ENCODE measurements at regions not wholly inside any gene's neighbourhood (a gene's known extent, or its start where the extent isn't known, plus 50 kb on each side); places are given as distances from the start of the nearest gene placed in this dataset.

DNA sequence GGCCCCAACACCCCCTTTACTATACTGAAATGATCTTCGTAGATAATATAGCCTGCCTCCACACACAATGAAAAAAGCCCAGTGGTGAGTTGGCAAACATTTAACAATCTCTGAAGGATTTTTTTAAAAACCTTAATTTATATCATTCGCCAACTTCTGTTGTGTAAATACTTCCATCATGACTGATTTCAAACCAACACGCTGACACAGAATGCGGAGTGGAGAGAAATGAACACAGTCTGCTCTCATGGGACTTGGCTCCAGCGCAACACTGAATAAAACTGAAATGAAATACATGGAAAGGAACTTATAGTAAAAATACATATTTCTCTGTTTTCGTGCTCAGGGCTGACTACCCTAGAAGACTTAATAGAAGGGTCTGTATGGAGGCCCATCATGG is 61.3 kb upstream of the WNT11 start:
- H3K36me3 ChIP-seq, result no peaks in the 10 kb centered on the region
- no peak overlapping the region for H3K4me3 ChIP-seq (ENCODE audit: low read depth, low read length)
- DNase-seq, result no peak
- no peak overlapping the region for H3K27ac ChIP-seq
- H3K9me3 ChIP-seq (ENCODE audit: severe bottlenecking), result no peaks in the 10 kb centered on the region
- H3K27me3 ChIP-seq (ENCODE audit: insufficient read depth, low read depth, severe bottlenecking), result no peaks in the 10 kb centered on the region
- TF ChIP-seq, protein P1, sequence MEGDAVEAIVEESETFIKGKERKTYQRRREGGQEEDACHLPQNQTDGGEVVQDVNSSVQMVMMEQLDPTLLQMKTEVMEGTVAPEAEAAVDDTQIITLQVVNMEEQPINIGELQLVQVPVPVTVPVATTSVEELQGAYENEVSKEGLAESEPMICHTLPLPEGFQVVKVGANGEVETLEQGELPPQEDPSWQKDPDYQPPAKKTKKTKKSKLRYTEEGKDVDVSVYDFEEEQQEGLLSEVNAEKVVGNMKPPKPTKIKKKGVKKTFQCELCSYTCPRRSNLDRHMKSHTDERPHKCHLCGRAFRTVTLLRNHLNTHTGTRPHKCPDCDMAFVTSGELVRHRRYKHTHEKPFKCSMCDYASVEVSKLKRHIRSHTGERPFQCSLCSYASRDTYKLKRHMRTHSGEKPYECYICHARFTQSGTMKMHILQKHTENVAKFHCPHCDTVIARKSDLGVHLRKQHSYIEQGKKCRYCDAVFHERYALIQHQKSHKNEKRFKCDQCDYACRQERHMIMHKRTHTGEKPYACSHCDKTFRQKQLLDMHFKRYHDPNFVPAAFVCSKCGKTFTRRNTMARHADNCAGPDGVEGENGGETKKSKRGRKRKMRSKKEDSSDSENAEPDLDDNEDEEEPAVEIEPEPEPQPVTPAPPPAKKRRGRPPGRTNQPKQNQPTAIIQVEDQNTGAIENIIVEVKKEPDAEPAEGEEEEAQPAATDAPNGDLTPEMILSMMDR (IDR thresholded peaks at IDR 0.05; ENCODE audit: low read depth, low read length), result no peak

DNA sequence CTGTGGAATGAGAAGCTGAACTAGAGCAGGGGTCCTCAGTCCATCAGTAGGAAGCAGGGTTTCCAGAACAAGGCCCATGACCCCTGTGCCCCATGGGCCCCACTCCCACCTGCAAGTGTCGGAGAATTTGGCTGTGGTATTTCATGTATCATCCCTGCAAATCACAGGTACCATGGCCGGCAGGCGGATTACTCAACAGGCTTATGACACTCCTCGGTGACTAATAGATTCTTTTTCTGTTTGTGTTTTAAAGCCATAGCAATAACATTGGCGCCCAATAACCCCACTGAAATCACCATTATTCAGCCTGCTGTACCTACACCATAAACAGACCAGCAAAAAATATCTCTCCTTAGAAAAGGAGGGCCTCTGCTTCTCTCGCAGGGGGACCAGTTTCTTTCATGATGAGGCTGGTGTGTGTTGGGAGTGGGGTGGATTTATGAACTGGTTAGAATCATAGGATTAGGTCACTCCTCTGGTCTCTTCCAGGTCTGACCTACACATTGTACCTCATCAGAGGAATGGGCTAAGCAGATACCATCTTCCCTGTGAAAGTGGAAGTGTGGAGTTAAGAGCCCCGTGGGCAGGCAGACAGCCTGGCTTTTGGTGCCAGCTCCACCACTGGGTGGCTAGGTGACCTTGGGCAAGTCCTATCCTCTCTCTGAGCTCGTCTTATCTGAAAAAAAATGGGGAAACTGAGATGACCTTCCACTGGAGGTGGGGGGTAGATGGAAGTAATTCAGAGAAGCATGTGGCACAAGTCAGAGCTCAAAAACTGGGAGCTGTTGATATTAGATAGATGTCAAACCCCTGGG is 60.2 kb upstream of the WNT11 start:
- H3K4me3 ChIP-seq (ENCODE audit: low read depth, low read length), result no peak overlapping the region
- H3K36me3 ChIP-seq, result no peaks in the 10 kb centered on the region
- no peak for DNase-seq
- no peaks in the 10 kb centered on the region for H3K9me3 ChIP-seq (ENCODE audit: severe bottlenecking)
- no peaks in the 10 kb centered on the region for H3K27me3 ChIP-seq (ENCODE audit: insufficient read depth, low read depth, severe bottlenecking)
- no peak overlapping the region for H3K27ac ChIP-seq
- TF ChIP-seq, protein P1 (IDR thresholded peaks at IDR 0.05; ENCODE audit: low read depth, low read length), result no peak

DNA sequence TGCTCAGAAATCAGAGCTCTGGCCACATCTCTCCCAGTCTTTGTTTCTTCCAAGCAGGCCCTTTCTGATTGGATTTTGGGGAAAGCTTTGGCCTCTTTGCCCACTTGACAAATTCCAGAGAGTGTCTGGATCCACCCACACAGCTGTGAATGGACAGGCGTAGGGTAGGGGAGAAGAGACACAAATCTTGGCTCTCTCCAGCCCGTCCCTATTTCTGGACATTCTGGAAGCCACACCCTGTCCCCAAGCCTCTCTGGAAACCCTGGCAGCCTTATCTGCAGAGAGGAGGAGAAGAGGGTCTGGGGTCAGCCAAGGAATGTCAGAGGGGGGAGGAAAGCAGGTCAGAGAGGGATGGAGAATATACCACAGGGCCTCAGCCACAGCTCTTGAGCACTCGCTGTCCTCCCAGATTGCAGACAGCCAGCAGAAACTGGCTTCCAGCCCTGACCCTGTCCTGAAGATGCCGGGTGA is 59.5 kb upstream of the WNT11 start:
- Histone ChIP-seq H3K27me3 (ENCODE audit: insufficient read depth, low read depth, severe bottlenecking) (no peaks in the 10 kb centered on the region), H3K36me3 (no peaks in the 10 kb centered on the region), H3K27ac (no peak overlapping the region), H3K4me3 (ENCODE audit: low read depth, low read length) (no peak overlapping the region), H3K9me3 (ENCODE audit: severe bottlenecking) (no peaks in the 10 kb centered on the region)
- DNase-seq, result no peak
- TF ChIP-seq, protein P1 (IDR thresholded peaks at IDR 0.05; ENCODE audit: low read depth, low read length), result no peak

DNA sequence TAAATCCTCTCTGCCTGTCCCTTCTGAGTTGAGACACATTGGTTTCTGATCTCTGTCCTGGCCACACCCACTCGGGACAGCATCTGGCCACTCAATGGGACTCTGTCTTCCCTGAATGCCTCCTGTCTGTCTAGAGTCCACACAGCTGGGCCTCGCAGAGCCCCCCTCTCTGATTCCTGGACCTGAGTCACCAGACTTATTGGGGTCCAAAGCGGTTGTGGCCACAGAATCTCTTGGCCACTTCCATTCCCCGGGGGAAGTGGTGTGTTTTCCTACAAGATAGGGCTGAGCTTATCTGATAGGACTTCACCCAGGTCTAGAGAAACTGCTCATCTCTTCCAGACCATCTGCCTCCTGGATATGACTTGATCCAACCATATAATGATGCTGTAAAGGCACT is 57.4 kb upstream of the WNT11 start:
- Histone ChIP-seq H3K9me3 (ENCODE audit: severe bottlenecking) (no peaks in the 10 kb centered on the region), H3K27me3 (ENCODE audit: insufficient read depth, low read depth, severe bottlenecking) (no peaks in the 10 kb centered on the region), H3K36me3 (no peaks in the 10 kb centered on the region), H3K4me3 (ENCODE audit: low read depth, low read length) (no peak overlapping the region), H3K27ac (no peak overlapping the region)
- no peak for DNase-seq
- TF ChIP-seq, protein P1 (IDR thresholded peaks at IDR 0.05; ENCODE audit: low read depth, low read length), result no peak

DNA sequence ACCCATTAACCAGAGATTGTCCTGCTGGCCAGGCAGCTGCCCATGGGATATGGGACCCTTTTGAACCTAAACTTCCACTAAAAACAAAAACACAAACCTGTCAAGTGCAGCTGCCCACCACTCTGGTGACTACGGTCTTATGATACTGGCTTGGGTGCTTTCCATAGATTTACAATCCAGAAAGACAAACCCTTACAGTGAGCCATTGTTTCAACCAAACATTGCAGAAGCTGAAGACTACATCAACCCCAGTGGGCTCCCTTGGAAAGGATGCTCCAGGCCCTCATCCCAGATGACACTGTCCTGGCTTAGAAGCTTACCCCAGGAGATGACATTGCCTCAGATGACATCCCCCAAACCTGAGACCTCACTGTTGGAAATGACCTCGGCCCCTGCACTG is 56.9 kb upstream of the WNT11 start:
- H3K27ac ChIP-seq, result no peak overlapping the region
- TF ChIP-seq, protein P1 (IDR thresholded peaks at IDR 0.05; ENCODE audit: low read depth, low read length), result no peak
- no peaks in the 10 kb centered on the region for H3K36me3 ChIP-seq

More for the DNA sequence above, 56.9 kb upstream of the WNT11 start:
- Histone ChIP-seq H3K27me3 (ENCODE audit: insufficient read depth, low read depth, severe bottlenecking) (no peaks in the 10 kb centered on the region), H3K4me3 (ENCODE audit: low read depth, low read length) (no peak overlapping the region), H3K9me3 (ENCODE audit: severe bottlenecking) (no peaks in the 10 kb centered on the region)
- no peak for DNase-seq
